Heart right ventricle (tissue), 16 donors: ENCODE measurements at regions not wholly inside any gene's neighbourhood (a gene's known extent, or its start where the extent isn't known, plus 50 kb on each side); places are given as distances from the start of the nearest gene placed in this dataset.

Source experiments
- ATAC-seq, 8 donors: fragments of 200-7000 bp; cut with Tn5 transposase; one replicate each; pipeline ENCODE4 v1.9.1; 2020; ENCODE audit warnings: mild to moderate bottlenecking in 8 of 8, moderate library complexity in 8 of 8, moderate number of reproducible peaks in 1 of 8
- DNase-seq, 2 donors: peaks; one replicate each; pipeline ENCODE4 v3.0.0-alpha.2; 2020
- H3K27ac ChIP-seq, 10 donors: fragments of 200-600 bp; sonication (generic) in 2 of 10; one replicate each; pipeline versions ENCODE4 v1.5.0 to v1.8.0; 2020 to 2022; ENCODE audit warnings: mild to moderate bottlenecking in 3 of 10
- H3K27me3 ChIP-seq, 7 donors: fragments of 200-600 bp; one replicate each; pipeline ENCODE4 v1.8.0; 2021 to 2022; ENCODE audit warnings: mild to moderate bottlenecking in 2 of 7
- H3K36me3 ChIP-seq, 9 donors: fragments of 200-600 bp; sonication (generic) in 1 of 9; one replicate each; pipeline versions ENCODE4 v1.5.0 to v1.8.0; 2020 to 2022; ENCODE audit warnings: mild to moderate bottlenecking in 2 of 9
- H3K4me1 ChIP-seq, 9 donors: fragments of 200-600 bp; sonication (generic) in 1 of 9; one replicate each; pipeline versions ENCODE4 v1.5.0 to v1.8.0; 2020 to 2022; ENCODE audit warnings: mild to moderate bottlenecking in 4 of 9
- H3K4me3 ChIP-seq, 10 donors: fragments of 200-600 bp; sonication (generic) in 2 of 10; one replicate each; pipeline versions ENCODE4 v1.5.0 to v1.8.0; 2020 to 2022; ENCODE audit warnings: mild to moderate bottlenecking in 7 of 10, moderate library complexity in 2 of 10
- H3K9me3 ChIP-seq, 11 donors: fragments of 200-600 bp in 10 of 11; sonication (generic) in 2 of 11; one replicate each; pipeline versions ENCODE4 v1.5.0 to v1.8.0; 2013 to 2022; ENCODE audit warnings: mild to moderate bottlenecking in 2 of 11, control low read depth in 1 of 11, moderate library complexity in 1 of 11
- CTCF ChIP-seq, 9 donors: fragments of 200-600 bp; sonication (generic) in 2 of 9; IDR thresholded peaks; one replicate each; pipeline versions ENCODE4 v1.5.0 to v1.8.0; 2021 to 2022; ENCODE audit warnings: antibody characterized with exemption in 9 of 9, mild to moderate bottlenecking in 5 of 9, moderate library complexity in 1 of 9
- WGBS, 2 donors: extraction: QIAGEN DNeasy Blood & Tissue Kit; methylation state at CpG; one replicate each; pipeline ENCODE4 v1.1.7; 2013; ENCODE audit warnings: inconsistent platforms in 1 of 2; 5-methylcytosine and 5-hydroxymethylcytosine counted together
- intact Hi-C, 10 donors: fragments of 100-400 bp; cut with DNase I; formaldehyde crosslinking; loops; one replicate each; pipeline versions ENCODE4 v1.11.1 to v1.14.2; 2022
- donor health status: Arrhythmogenic right ventricular cardiomyopathy.
- donor health status: ischemic (EF 13 %, LVEDD 7.1; RV severe dilation, severe dysfunction).
- donor health status: healthy with polysubstance abuse.
- donor health status: DM: no; HTN: yes; CAD: no.
- donor health status: DM: no; HTN: no; CAD: no.
- donor health status: ischemic (EF 25% LVEDD 6.9; RV normal size, moderate dysfunction).
- donor health status: ischemic (EF 25% LVEDD 5.7; RV mildly dilated, moderate dysfunction).
- donor health status: healthy.
- donor health status: DM: yes; HTN: yes; CAD: no.
- donor health status: Ischemic cardiomyopathy.
- donor health status: ischemic (EF 35%, LVEDD 5.7; RV mildly dilated, moderate dysfunction).
- donor health status: nonischemic (EF 11% LVEDD 7.7; RV severe dilation, severe dysfunction).
- donor health status: DM: yes; HTN: yes; CAD: no.
- donor health status: PGD.
- donor health status: ischemic (EF 29% LVEDD 5.4; RV normal size, mild dysfunction).
- donor health status: nonischemic (EF 23%, LVEDD 6.1; RV moderate dilation, normal function).

- intact Hi-C loops, result loop anchor here in 4 of 10 donors (5.0 to 10.0 kb wide), 5 partner anchors 65 to 775 kb away; partner anchors contain the start of genes MAF (in 3 of the 4) and DYNLRB2 (in 1 of the 4)
- DNase-seq (no peak), ATAC-seq (no peak)
- Histone ChIP-seq H3K36me3 (no peaks in the 10 kb centered on the region), H3K4me3 (peak overlapping the region; percentile 12 to 69 (median 65)), H3K27ac (peak overlapping the region in 9 of 10 donors; percentile 20 to 85 (median 64)), H3K27me3 (no peaks in the 10 kb centered on the region), H3K9me3 (no peaks in the 10 kb centered on the region), H3K4me1 (peaks cover 0 to 37% (median 22%) of the 10 kb centered on the region in 9 donors)
- 30 to 33% methylated on average over 6 of the region's 6 CpGs for WGBS, 2 donors
- TF ChIP-seq CTCF (IDR thresholded peaks at IDR 0.05), result no peak
These were observed 169.3 kb upstream of the MAF start for GRCh38 chr16:79769928-79770243.

GRCh38 chr16:79769270-79769927 lies 168.9 kb upstream of the MAF start:
- ATAC-seq (no peak), DNase-seq (no peak)
- Histone ChIP-seq H3K9me3 (no peaks in the 10 kb centered on the region), H3K4me3 (peak overlapping the region in 1 of 10 donors; percentile 65), H3K27me3 (no peaks in the 10 kb centered on the region), H3K4me1 (peaks cover 0 to 37% (median 22%) of the 10 kb centered on the region in 9 donors), H3K36me3 (no peaks in the 10 kb centered on the region), H3K27ac (peak overlapping the region in 7 of 10 donors; percentile 29 to 88 (median 73))
- WGBS, 2 donors, result 81 to 86% methylated on average over 4 of the region's 4 CpGs
- intact Hi-C loops, result loop anchor here in 1 of 10 donors (5.0 kb wide), 1 partner anchor 313 kb away; no protein-coding TSS in a partner anchor
- no peak for TF ChIP-seq CTCF (IDR thresholded peaks at IDR 0.05)

GRCh38 chr16:79768276-79768970 lies 167.9 kb upstream of the MAF start:
- ATAC-seq, result peak in 1 of 8 donors; percentile 43
- WGBS, 2 donors, result 34 to 53% methylated on average over 10 of the region's 10 CpGs
- Histone ChIP-seq H3K9me3 (no peaks in the 10 kb centered on the region), H3K27me3 (no peaks in the 10 kb centered on the region), H3K36me3 (no peaks in the 10 kb centered on the region), H3K4me3 (peak overlapping the region in 9 of 10 donors; percentile 3 to 50 (median 35)), H3K27ac (peak overlapping the region; percentile 29 to 88 (median 70)), H3K4me1 (peaks cover 0 to 37% (median 22%) of the 10 kb centered on the region in 9 donors)
- TF ChIP-seq CTCF (IDR thresholded peaks at IDR 0.05), result no peak
- intact Hi-C loops, result loop anchor here in 1 of 10 donors (5.0 kb wide), 1 partner anchor 314 kb away; no protein-coding TSS in a partner anchor
- DNase-seq, result no peak

- Histone ChIP-seq H3K27me3 (no peaks in the 10 kb centered on the region), H3K4me3 (peak overlapping the region in 9 of 10 donors; percentile 3 to 50 (median 35)), H3K9me3 (no peaks in the 10 kb centered on the region), H3K4me1 (peaks cover 0 to 37% (median 22%) of the 10 kb centered on the region in 9 donors), H3K27ac (peak overlapping the region in 9 of 10 donors; percentile 54 to 88 (median 70)), H3K36me3 (no peaks in the 10 kb centered on the region)
- TF ChIP-seq CTCF (IDR thresholded peaks at IDR 0.05), result peak in 4 of 9 donors; percentile 30 to 43 (median 32)
- intact Hi-C loops, result loop anchor here in 1 of 10 donors (5.0 kb wide), 1 partner anchor 315 kb away; no protein-coding TSS in a partner anchor
- ATAC-seq (peak in 7 of 8 donors; percentile 18 to 61 (median 31)), DNase-seq (no peak)
- 46 to 56% methylated on average over 7 of the region's 7 CpGs for WGBS, 2 donors
These were observed 167.1 kb upstream of the MAF start for GRCh38 chr16:79767421-79768275.
